A549 (cell line): ENCODE measurements at regions not wholly inside any gene's neighbourhood (a gene's known extent, or its start where the extent isn't known, plus 50 kb on each side); places are given as distances from the start of the nearest gene placed in this dataset.

ENCODE experiments used
- BHLHE40 ChIP-seq: IDR thresholded peaks from 2 replicates; pipeline ENCODE4 v1.6.1; 2012; ENCODE audit warnings: low read depth, low read length, inconsistent platforms
- CEBPB ChIP-seq, 2 experiments: fragments of >200 bp in 1 of 2; sonication (Bioruptor Twin) in 1 of 2; formaldehyde crosslinking in 1 of 2; IDR thresholded peaks; 2 replicates each; pipeline ENCODE4 v1.6.1; 2012 to 2016
- CTCF ChIP-seq: fragments of >200 bp; sonication (Bioruptor Twin); formaldehyde crosslinking; IDR thresholded peaks from 3 replicates; pipeline ENCODE4 v1.5.1; 2016
- E2F6 ChIP-seq: IDR thresholded peaks from 2 replicates; pipeline ENCODE4 v1.6.1; 2012; ENCODE audit warnings: low read depth, borderline replicate concordance
- ELK1 ChIP-seq: fragments of 150-350 bp; IDR thresholded peaks from 2 replicates; pipeline ENCODE4 v1.6.1; 2014; ENCODE audit warnings: low read depth, mild to moderate bottlenecking, low read length
- HDAC2 ChIP-seq: fragments of 200-600 bp; sonication (generic); IDR thresholded peaks from 2 replicates; pipeline ENCODE4 v1.6.1; 2016
- JUN ChIP-seq, 2 experiments: fragments of >200 bp; sonication (Bioruptor Twin); formaldehyde crosslinking; IDR thresholded peaks; 2 replicates in 1 of 2; 3 replicates in 1 of 2; pipeline ENCODE4 v1.6.1; 2016 to 2017
- POLR2AphosphoS2 ChIP-seq: conservative IDR thresholded peaks from 2 replicates; pipeline ENCODE4 v1.6.1; 2012; ENCODE audit warnings: low read length, improper control_type of control experiment, inconsistent platforms
- RAD21 ChIP-seq, 2 experiments: fragments of >200 bp in 1 of 2; sonication (Bioruptor Twin) in 1 of 2; formaldehyde crosslinking in 1 of 2; IDR thresholded peaks in 1 of 2; conservative IDR thresholded peaks in 1 of 2; 2 replicates in 1 of 2; 3 replicates in 1 of 2; pipeline ENCODE4 v1.6.1; 2012 to 2018; ENCODE audit warnings: inconsistent platforms in 1 of 2
- USF2 ChIP-seq: fragments of 450-650 bp; IDR thresholded peaks from 2 replicates; pipeline ENCODE4 v1.6.1; 2014; ENCODE audit warnings: antibody characterized with exemption

- TF ChIP-seq BHLHE40 (no peak), CEBPB (IDR thresholded peaks at IDR 0.05) (no peak), CTCF (no peak), POLR2AphosphoS2 (no peak), USF2 (no peak), HDAC2 (no peak), RAD21 (conservative IDR thresholded peaks at IDR 0.05 in 1 of 2, IDR thresholded peaks at IDR 0.05 in 1 of 2) (no peak), E2F6 (no peak), ELK1 (no peak), JUN (IDR thresholded peaks at IDR 0.05) (no peak)
Observed at GRCh38 chr2:129575880-129576279, 403.6 kb upstream of the RAB6C start.
